OCI-LY3 (cell line): ENCODE measurements at regions not wholly inside any gene's neighbourhood (a gene's known extent, or its start where the extent isn't known, plus 50 kb on each side); places are given as distances from the start of the nearest gene placed in this dataset.

ENCODE experiments used
- EZH2phosphoT487 ChIP-seq: fragments of 200-600 bp; shearing (Covaris generic); IDR thresholded peaks from 2 replicates; pipeline ENCODE4 v1.6.1; 2018; ENCODE audit warnings: antibody characterized with exemption, mixed run types, low read depth
- TF ChIP-seq, protein P1 (sequence below): fragments of 200-600, 300-600 bp; sonication (generic); IDR thresholded peaks from 2 replicates; pipeline ENCODE4 v1.5.1; 2014; ENCODE audit warnings: antibody characterized with exemption, low read length, low read depth

DNA sequence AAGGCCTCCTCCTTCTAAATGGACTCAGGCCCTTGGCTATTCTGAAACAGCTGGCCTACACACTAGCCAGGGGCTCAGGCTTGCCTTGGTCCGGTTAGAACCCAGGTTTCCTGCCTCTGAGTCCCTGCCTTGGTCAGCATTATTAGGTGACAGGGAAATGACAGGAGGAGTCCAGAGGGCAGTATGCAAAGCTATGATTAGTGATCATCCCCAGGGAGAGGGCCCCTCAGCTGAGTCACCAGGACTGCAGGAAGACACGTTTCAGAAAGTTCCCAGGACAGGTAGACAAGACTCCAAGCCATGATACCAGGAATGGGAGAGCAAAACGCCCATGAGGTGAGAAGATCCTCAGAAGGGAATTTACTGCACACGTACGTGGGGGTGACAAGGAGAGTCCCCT, 301.1 kb upstream of the COBL start:
- TF ChIP-seq, protein P1, sequence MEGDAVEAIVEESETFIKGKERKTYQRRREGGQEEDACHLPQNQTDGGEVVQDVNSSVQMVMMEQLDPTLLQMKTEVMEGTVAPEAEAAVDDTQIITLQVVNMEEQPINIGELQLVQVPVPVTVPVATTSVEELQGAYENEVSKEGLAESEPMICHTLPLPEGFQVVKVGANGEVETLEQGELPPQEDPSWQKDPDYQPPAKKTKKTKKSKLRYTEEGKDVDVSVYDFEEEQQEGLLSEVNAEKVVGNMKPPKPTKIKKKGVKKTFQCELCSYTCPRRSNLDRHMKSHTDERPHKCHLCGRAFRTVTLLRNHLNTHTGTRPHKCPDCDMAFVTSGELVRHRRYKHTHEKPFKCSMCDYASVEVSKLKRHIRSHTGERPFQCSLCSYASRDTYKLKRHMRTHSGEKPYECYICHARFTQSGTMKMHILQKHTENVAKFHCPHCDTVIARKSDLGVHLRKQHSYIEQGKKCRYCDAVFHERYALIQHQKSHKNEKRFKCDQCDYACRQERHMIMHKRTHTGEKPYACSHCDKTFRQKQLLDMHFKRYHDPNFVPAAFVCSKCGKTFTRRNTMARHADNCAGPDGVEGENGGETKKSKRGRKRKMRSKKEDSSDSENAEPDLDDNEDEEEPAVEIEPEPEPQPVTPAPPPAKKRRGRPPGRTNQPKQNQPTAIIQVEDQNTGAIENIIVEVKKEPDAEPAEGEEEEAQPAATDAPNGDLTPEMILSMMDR = no peak
- TF ChIP-seq EZH2phosphoT487 = no peak
